ENCODE measurements at regions not wholly inside any gene's neighbourhood (a gene's known extent, or its start where the extent isn't known, plus 50 kb on each side); places are given as distances from the start of the nearest gene placed in this dataset.

DNA sequence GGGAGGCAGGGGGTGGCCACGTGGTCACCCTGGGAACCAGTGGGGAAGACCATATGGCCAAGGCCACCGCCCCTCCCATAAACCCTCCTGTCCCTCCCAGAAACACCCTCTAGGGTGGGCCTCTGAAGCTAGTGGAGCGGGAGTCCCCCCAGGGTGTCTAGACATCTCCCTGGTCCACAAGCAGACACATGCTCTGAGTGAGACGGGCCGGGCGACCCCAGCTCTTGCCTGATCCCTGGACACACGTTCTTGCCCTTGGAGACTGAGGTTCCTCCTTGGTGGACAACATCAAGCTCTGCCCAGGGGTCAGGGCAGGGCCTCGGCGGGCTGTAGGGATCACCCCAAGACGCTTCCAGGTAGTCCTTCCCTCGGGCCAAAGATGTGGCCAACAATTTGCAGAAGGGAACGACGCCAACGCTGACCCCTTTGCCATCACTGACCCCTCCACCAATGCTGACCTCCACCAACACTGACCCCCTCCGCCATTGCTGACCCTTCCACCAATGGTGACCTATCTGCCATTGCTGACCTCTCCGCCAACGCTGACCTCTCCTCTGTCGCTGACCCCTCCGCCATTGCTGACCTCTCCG is 57.1 kb downstream of the FOXL3 start:
- Histone ChIP-seq H3K4me1 (ENCODE audit: control insufficient read depth in 1 of 2, insufficient read depth in 2 of 2, low read length in 2 of 2) (no peaks in the 10 kb centered on the region), H4K20me1 (ENCODE audit: insufficient read depth) (no peaks in the 10 kb centered on the region), H3K36me3 (ENCODE audit: control insufficient read depth in 1 of 2, insufficient read depth in 2 of 2, low read length in 2 of 2) (no peaks in the 10 kb centered on the region), H3K27ac (ENCODE audit: low read depth, low read length) (no peak overlapping the region), H3K27me3 (ENCODE audit: insufficient read depth, low read length) (no peaks in the 10 kb centered on the region), H3K79me2 (ENCODE audit: insufficient read depth, low read length) (no peaks in the 10 kb centered on the region), H3K9me2 (ENCODE audit: insufficient read depth) (no peaks in the 10 kb centered on the region), H3K4me3 (replicated peaks in 1 of 2; ENCODE audit: low read depth in 1 of 2, low read length in 2 of 2) (no peak overlapping the region), H3K9ac (ENCODE audit: low read length) (no peak overlapping the region), H3K4me2 (ENCODE audit: low read length) (no peak overlapping the region), H3K9me3 (ENCODE audit: control insufficient read depth in 1 of 2, insufficient read depth in 1 of 2, low read depth in 1 of 2, low read length in 2 of 2) (peaks cover 0 to 6% of the 10 kb centered on the region in 2 experiments; a peak in 1 of 4 replicates), H2AFZ (ENCODE audit: low read depth, low read length, poor library complexity, severe bottlenecking) (no peak overlapping the region)
- ATAC-seq = no peak
- TF ChIP-seq EZH2 (IDR thresholded peaks at IDR 0.05) (no peak), YY1 (IDR thresholded peaks at IDR 0.05; ENCODE audit: extremely low read depth, insufficient replicate concordance, low read depth, low read length) (no peak), EZH2phosphoT487 (IDR thresholded peaks at IDR 0.05; ENCODE audit: borderline replicate concordance) (no peak), CBX3 (IDR thresholded peaks at IDR 0.05; ENCODE audit: low read depth) (no peak), TCF7L2 (IDR thresholded peaks at IDR 0.05; ENCODE audit: borderline replicate concordance, extremely low read depth, insufficient read depth, insufficient read length) (no peak), CEBPB (IDR thresholded peaks at IDR 0.05; ENCODE audit: low read depth) (no peak), POLR2AphosphoS5 (IDR thresholded peaks at IDR 0.05; ENCODE audit: low read depth, low read length) (no peak), SRF (IDR thresholded peaks at IDR 0.05; ENCODE audit: low read depth) (no peak)
- TF ChIP-seq, protein P1, sequence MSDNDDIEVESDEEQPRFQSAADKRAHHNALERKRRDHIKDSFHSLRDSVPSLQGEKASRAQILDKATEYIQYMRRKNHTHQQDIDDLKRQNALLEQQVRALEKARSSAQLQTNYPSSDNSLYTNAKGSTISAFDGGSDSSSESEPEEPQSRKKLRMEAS (IDR thresholded peaks at IDR 0.05) = no peak
- TF ChIP-seq, protein P2, sequence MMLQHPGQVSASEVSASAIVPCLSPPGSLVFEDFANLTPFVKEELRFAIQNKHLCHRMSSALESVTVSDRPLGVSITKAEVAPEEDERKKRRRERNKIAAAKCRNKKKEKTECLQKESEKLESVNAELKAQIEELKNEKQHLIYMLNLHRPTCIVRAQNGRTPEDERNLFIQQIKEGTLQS (IDR thresholded peaks at IDR 0.05) = no peak
- ChIA-PET RAD21 (ENCODE audit: low non-redundant PET in 1 of 2, low total read pairs in 2 of 2, uncharacterized antibody in 2 of 2, unreplicated experiment in 2 of 2) (no interaction called here), POLR2A (no interaction called here), CTCF (no interaction called here)
- no peak for DNase-seq (ENCODE audit: low read depth, low spot score)
- intact Hi-C loops (cut with micrococcal nuclease) = no loop called here
- BruUV-seq (replicated peaks) = no TSS peak
